ENCODE measurements at regions not wholly inside any gene's neighbourhood (a gene's known extent, or its start where the extent isn't known, plus 50 kb on each side); places are given as distances from the start of the nearest gene placed in this dataset.

DNA sequence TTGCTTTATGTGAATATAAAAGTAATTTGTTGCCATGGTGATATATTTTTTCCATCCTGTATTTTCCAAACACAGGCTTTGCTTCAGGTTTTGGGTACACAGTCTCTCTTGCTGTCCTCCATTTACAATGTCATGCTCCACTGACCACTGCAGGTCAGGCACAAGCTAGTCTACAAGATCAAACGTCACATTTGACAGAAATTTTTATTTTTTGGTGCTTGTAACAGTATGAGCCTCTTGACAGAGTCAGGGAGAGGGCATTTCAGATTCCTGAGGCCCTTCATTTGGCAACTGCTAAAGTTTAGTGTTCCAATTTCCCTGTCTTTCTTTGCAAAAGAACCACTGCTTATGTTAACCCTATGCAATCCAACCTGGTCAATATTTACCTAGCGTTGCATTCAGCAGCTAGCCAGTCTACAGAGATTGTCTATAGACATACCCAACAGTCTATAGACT is 175.0 kb downstream of the RFC3 start:
- TF ChIP-seq, protein P1, sequence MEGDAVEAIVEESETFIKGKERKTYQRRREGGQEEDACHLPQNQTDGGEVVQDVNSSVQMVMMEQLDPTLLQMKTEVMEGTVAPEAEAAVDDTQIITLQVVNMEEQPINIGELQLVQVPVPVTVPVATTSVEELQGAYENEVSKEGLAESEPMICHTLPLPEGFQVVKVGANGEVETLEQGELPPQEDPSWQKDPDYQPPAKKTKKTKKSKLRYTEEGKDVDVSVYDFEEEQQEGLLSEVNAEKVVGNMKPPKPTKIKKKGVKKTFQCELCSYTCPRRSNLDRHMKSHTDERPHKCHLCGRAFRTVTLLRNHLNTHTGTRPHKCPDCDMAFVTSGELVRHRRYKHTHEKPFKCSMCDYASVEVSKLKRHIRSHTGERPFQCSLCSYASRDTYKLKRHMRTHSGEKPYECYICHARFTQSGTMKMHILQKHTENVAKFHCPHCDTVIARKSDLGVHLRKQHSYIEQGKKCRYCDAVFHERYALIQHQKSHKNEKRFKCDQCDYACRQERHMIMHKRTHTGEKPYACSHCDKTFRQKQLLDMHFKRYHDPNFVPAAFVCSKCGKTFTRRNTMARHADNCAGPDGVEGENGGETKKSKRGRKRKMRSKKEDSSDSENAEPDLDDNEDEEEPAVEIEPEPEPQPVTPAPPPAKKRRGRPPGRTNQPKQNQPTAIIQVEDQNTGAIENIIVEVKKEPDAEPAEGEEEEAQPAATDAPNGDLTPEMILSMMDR (IDR thresholded peaks at IDR 0.05), result no peak
- TF ChIP-seq EZH2 (IDR thresholded peaks at IDR 0.05; ENCODE audit: borderline replicate concordance, insufficient read depth, low read depth, low read length, poor library complexity, severe bottlenecking), result no peak
